ENCODE measurements at regions not wholly inside any gene's neighbourhood (a gene's known extent, or its start where the extent isn't known, plus 50 kb on each side); places are given as distances from the start of the nearest gene placed in this dataset.

DNA sequence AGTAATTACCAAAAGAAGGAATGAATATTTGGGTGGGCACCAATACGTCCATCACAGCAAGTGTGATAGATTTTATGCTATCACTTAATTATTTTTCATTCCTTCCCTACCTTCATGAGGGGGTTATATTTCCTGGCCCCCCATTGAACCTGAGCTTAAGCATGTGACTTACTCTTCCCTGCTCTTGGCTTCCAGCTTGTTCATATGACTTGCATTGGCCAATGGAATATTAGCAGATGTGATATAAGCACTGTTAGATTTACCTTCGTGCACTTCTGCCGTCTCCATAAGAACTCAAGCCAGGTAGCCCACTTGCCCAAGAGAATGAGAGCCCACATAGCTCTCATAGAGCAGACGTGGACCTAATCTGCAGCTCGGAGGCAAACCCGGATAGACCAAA is 99.1 kb upstream of the SMARCA2 start:
- H4K20me1 ChIP-seq (replicated peaks; ENCODE audit: control insufficient read depth, extremely low read depth, insufficient read depth, low read length), result no peaks in the 10 kb centered on the region
- no peak overlapping the region for H2AFZ ChIP-seq (ENCODE audit: low read depth, low read length)
- no peak overlapping the region for H3K4me3 ChIP-seq (replicated peaks in 1 of 3; ENCODE audit: insufficient read depth in 1 of 3, low read depth in 1 of 3, low read length in 3 of 3)
- no peaks in the 10 kb centered on the region for H3K9me3 ChIP-seq (replicated peaks; ENCODE audit: control insufficient read depth, insufficient read depth, low read length)
- H3K27ac ChIP-seq (ENCODE audit: insufficient read depth, low read depth, low read length), result no peak overlapping the region
- no peak overlapping the region for H3K4me2 ChIP-seq (ENCODE audit: insufficient read depth, low read length)
- H3K79me2 ChIP-seq (ENCODE audit: control insufficient read depth, insufficient read depth, low read length), result no peaks in the 10 kb centered on the region
- H3K9me1 ChIP-seq (replicated peaks; ENCODE audit: control insufficient read depth, extremely low read depth, insufficient read depth, low read length), result no peaks in the 10 kb centered on the region
- DNase-seq (ENCODE audit: low read depth, low spot score), result no peak
- CTCF ChIA-PET, result no interaction called here
- POLR2A ChIA-PET, result no interaction called here
- TF ChIP-seq CTCF (IDR thresholded peaks at IDR 0.05; ENCODE audit: extremely low read depth in 1 of 2, insufficient read depth in 1 of 2, low read depth in 1 of 2, low read length in 2 of 2) (no peak), MAX (IDR thresholded peaks at IDR 0.05; ENCODE audit: insufficient read depth, insufficient read length) (no peak), MYC (IDR thresholded peaks at IDR 0.05; ENCODE audit: low read depth, low read length) (no peak)
- no TSS peak for BruUV-seq (replicated peaks)
- no peaks in the 10 kb centered on the region for H3K36me3 ChIP-seq (ENCODE audit: control insufficient read depth in 2 of 2, extremely low read depth in 1 of 2, insufficient read depth in 2 of 2, low read length in 2 of 2)
- no peaks in the 10 kb centered on the region for H3K4me1 ChIP-seq (ENCODE audit: control insufficient read depth, extremely low read depth, insufficient read depth, low read length)
- no peak for FAIRE-seq
- intact Hi-C loops (cut with micrococcal nuclease), result no loop called here
- no peak overlapping the region for H3K9ac ChIP-seq (replicated peaks; ENCODE audit: extremely low read depth, insufficient read depth, low read length)
- H3K27me3 ChIP-seq (ENCODE audit: control insufficient read depth in 2 of 2, insufficient read depth in 2 of 2, low read length in 2 of 2), result no peaks in the 10 kb centered on the region
- dilution Hi-C loops (cut with MboI; ENCODE audit: extremely low pct_ligation_motif_present, low sequenced_read_pairs), result no loop called here

GRCh38 chr9:1916655-1917054 is 98.5 kb upstream of the SMARCA2 start:
- Histone ChIP-seq H3K27ac (ENCODE audit: insufficient read depth, low read depth, low read length) (no peak overlapping the region), H3K9me3 (replicated peaks; ENCODE audit: control insufficient read depth, insufficient read depth, low read length) (no peaks in the 10 kb centered on the region), H3K9ac (replicated peaks; ENCODE audit: extremely low read depth, insufficient read depth, low read length) (no peak overlapping the region), H3K4me2 (ENCODE audit: insufficient read depth, low read length) (no peak overlapping the region), H3K79me2 (ENCODE audit: control insufficient read depth, insufficient read depth, low read length) (no peaks in the 10 kb centered on the region), H4K20me1 (replicated peaks; ENCODE audit: control insufficient read depth, extremely low read depth, insufficient read depth, low read length) (no peaks in the 10 kb centered on the region), H3K4me1 (ENCODE audit: control insufficient read depth, extremely low read depth, insufficient read depth, low read length) (no peaks in the 10 kb centered on the region), H2AFZ (ENCODE audit: low read depth, low read length) (no peak overlapping the region), H3K27me3 (ENCODE audit: control insufficient read depth in 2 of 2, insufficient read depth in 2 of 2, low read length in 2 of 2) (no peaks in the 10 kb centered on the region), H3K36me3 (ENCODE audit: control insufficient read depth in 2 of 2, extremely low read depth in 1 of 2, insufficient read depth in 2 of 2, low read length in 2 of 2) (no peaks in the 10 kb centered on the region), H3K4me3 (replicated peaks in 1 of 3; ENCODE audit: insufficient read depth in 1 of 3, low read depth in 1 of 3, low read length in 3 of 3) (no peak overlapping the region), H3K9me1 (replicated peaks; ENCODE audit: control insufficient read depth, extremely low read depth, insufficient read depth, low read length) (no peaks in the 10 kb centered on the region)
- ChIA-PET CTCF (no interaction called here), POLR2A (no interaction called here)
- FAIRE-seq (no peak), DNase-seq (ENCODE audit: low read depth, low spot score) (no peak)
- no TSS peak for BruUV-seq (replicated peaks)
- intact Hi-C loops (cut with micrococcal nuclease), result no loop called here
- dilution Hi-C loops (cut with MboI; ENCODE audit: extremely low pct_ligation_motif_present, low sequenced_read_pairs), result no loop called here
- TF ChIP-seq MAX (IDR thresholded peaks at IDR 0.05; ENCODE audit: insufficient read depth, insufficient read length), result no peak
- TF ChIP-seq POLR2A (IDR thresholded peaks at IDR 0.05; ENCODE audit: low read depth, low read length), result no peak
- no peak for TF ChIP-seq CTCF (IDR thresholded peaks at IDR 0.05; ENCODE audit: extremely low read depth in 1 of 2, insufficient read depth in 1 of 2, low read depth in 1 of 2, low read length in 2 of 2)
- no peak for TF ChIP-seq GATA2 (IDR thresholded peaks at IDR 0.05; ENCODE audit: insufficient read depth, insufficient read length, low read depth, low read length)
- TF ChIP-seq MYC (IDR thresholded peaks at IDR 0.05; ENCODE audit: low read depth, low read length), result no peak
- TF ChIP-seq POLR2AphosphoS5 (IDR thresholded peaks at IDR 0.05; ENCODE audit: insufficient read depth, low read depth, low read length), result no peak
- no peak for TF ChIP-seq FOS (IDR thresholded peaks at IDR 0.05; ENCODE audit: borderline replicate concordance, insufficient read depth, low read length)
- no peak for TF ChIP-seq JUN (IDR thresholded peaks at IDR 0.05; ENCODE audit: borderline replicate concordance, insufficient read depth, insufficient read length, low read depth)
- no peak for TF ChIP-seq EZH2 (IDR thresholded peaks at IDR 0.05; ENCODE audit: borderline replicate concordance, low read depth, low read length, severe bottlenecking)

Measured in endothelial cell of umbilical vein (primary cell).